Gastroesophageal sphincter (tissue), 3 donors: ENCODE measurements at regions not wholly inside any gene's neighbourhood (a gene's known extent, or its start where the extent isn't known, plus 50 kb on each side); places are given as distances from the start of the nearest gene placed in this dataset.

Experiments
- EP300 ChIP-seq: sonication (generic); formaldehyde crosslinking; IDR thresholded peaks from one replicate; pipeline ENCODE4 v1.6.1; 2017; ENCODE audit warnings: antibody characterized with exemption, mild to moderate bottlenecking
- POLR2A ChIP-seq, 2 donors: fragments of 450-650 bp; IDR thresholded peaks; one replicate each; pipeline ENCODE4 v1.6.1; 2017; ENCODE audit warnings: antibody characterized with exemption in 2 of 2, mild to moderate bottlenecking in 2 of 2, moderate library complexity in 1 of 2
- POLR2AphosphoS5 ChIP-seq: sonication (generic); formaldehyde crosslinking; IDR thresholded peaks from one replicate; pipeline ENCODE4 v1.6.1; 2017; ENCODE audit warnings: antibody characterized with exemption
- TF ChIP-seq, protein P1 (sequence below), 4 experiments: fragments of 200-600 bp in 2 of 4; fragments of 450-650 bp in 2 of 4; sonication (generic) in 1 of 4; IDR thresholded peaks; one replicate each; pipeline ENCODE4 v1.5.1; 2017 to 2019; ENCODE audit warnings: antibody characterized with exemption in 4 of 4, mild to moderate bottlenecking in 2 of 4, moderate library complexity in 2 of 4

- TF ChIP-seq, protein P1, sequence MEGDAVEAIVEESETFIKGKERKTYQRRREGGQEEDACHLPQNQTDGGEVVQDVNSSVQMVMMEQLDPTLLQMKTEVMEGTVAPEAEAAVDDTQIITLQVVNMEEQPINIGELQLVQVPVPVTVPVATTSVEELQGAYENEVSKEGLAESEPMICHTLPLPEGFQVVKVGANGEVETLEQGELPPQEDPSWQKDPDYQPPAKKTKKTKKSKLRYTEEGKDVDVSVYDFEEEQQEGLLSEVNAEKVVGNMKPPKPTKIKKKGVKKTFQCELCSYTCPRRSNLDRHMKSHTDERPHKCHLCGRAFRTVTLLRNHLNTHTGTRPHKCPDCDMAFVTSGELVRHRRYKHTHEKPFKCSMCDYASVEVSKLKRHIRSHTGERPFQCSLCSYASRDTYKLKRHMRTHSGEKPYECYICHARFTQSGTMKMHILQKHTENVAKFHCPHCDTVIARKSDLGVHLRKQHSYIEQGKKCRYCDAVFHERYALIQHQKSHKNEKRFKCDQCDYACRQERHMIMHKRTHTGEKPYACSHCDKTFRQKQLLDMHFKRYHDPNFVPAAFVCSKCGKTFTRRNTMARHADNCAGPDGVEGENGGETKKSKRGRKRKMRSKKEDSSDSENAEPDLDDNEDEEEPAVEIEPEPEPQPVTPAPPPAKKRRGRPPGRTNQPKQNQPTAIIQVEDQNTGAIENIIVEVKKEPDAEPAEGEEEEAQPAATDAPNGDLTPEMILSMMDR (IDR thresholded peaks at IDR 0.05), result no peak
- TF ChIP-seq POLR2AphosphoS5 (no peak), POLR2A (IDR thresholded peaks at IDR 0.05) (no peak), EP300 (no peak)
These were observed 196.6 kb downstream of the OTOR start for GRCh38 chr20:16944745-16945144.
